ENCODE measurements at regions not wholly inside any gene's neighbourhood (a gene's known extent, or its start where the extent isn't known, plus 50 kb on each side); places are given as distances from the start of the nearest gene placed in this dataset.
"Not testable (repeated sequence)": the region's sequence is repeated elsewhere in the genome, so short reads cannot be mapped to it uniquely, and the experiment has no call there.

DNA sequence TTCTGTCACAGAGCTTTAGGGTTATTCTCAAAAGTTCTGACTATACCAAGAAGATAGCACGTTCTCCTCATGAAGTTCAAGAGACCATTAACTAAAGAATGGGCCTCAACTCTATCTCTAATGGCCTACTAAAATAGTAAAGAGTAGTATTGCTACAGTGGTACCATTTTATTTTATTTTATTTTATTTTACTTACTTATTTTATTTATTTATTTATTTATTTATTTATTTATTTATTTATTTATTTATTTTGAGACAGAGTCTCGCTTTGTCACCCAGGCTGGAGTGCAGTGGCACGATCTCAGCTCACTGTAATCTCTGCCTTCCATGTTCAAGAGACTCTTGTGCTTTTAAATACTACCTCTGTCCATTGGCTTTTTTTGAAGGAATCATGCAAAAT is 52.5 kb upstream of the SCRG1 start:
- H3K9me3 Mint-ChIP-seq; H3K27ac ChIP-seq (ENCODE audit: low read depth, low read length); H3K36me3 Mint-ChIP-seq; H3K4me1 ChIP-seq (ENCODE audit: insufficient read depth, low read length); H3K36me3 ChIP-seq (ENCODE audit: insufficient read depth, low read length); H3K27ac Mint-ChIP-seq; H3K4me3 ChIP-seq (ENCODE audit: low read length); POLR2A ChIA-PET; CTCF ChIA-PET; H3K27me3 Mint-ChIP-seq; DNase-seq; H3K4me3 Mint-ChIP-seq; H3K4me1 Mint-ChIP-seq; H3K9me3 ChIP-seq (ENCODE audit: low read length); H3K27me3 ChIP-seq (ENCODE audit: insufficient read depth, low read length, poor library complexity, severe bottlenecking): not testable (repeated sequence)

DNA sequence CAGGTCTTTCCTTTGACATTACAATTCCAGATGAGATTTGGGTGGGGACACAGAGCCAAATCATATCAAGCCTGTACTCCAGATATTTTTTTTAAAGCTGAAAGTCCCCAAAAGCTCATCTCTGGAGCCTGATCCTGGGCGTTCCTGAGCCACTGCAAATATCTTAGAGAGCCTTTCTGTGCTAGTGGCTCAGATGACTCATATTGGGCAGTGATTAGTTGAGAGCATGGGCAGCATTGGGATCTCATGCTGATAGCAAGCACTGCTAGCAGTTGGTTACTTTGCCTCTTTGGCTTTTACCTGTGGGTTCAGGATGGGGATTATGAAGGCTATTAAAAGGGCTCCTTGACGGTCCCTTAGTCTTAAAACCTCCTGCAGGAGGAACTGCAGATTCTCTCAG is 51.4 kb upstream of the SCRG1 start:
- Mint-ChIP-seq H3K4me3 (no peak overlapping the region), H3K27me3 (peaks cover 0 to 3% of the 10 kb centered on the region in 2 donors), H3K36me3 (peaks cover 0 to 5% (median 3%) of the 10 kb centered on the region in 3 donors), H3K4me1 (no peaks in the 10 kb centered on the region), H3K27ac (no peak overlapping the region), H3K9me3 (no peaks in the 10 kb centered on the region)
- Histone ChIP-seq H3K27ac (ENCODE audit: low read depth, low read length) (no peak overlapping the region), H3K36me3 (ENCODE audit: insufficient read depth, low read length) (no peaks in the 10 kb centered on the region), H3K9me3 (ENCODE audit: low read length) (no peaks in the 10 kb centered on the region), H3K4me1 (ENCODE audit: insufficient read depth, low read length) (no peaks in the 10 kb centered on the region), H3K27me3 (ENCODE audit: insufficient read depth, low read length, poor library complexity, severe bottlenecking) (no peaks in the 10 kb centered on the region), H3K4me3 (ENCODE audit: low read length) (no peak overlapping the region)
- ChIA-PET CTCF (no interaction called here), POLR2A (no interaction called here)
- DNase-seq, result no peak

DNA sequence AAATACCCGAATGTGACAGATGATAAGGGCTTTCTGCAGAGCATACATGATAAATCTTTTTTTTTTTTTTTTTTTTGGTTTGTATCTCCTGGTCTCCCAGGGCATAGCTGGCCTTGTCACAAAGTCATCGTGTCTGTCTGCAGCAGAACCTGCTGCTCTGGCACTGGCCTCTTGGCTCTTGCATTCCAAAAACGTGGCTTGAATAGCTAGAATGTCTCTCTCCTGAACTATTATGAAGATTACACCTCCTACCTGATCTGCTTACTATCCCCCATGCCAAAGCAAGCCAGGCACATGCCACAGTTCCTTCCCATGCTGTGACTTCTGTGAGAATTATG is 50.4 kb upstream of the SCRG1 start:
- peaks cover 0 to 5% (median 3%) of the 10 kb centered on the region in 3 donors for H3K36me3 Mint-ChIP-seq
- H3K9me3 ChIP-seq (ENCODE audit: low read length), result no peaks in the 10 kb centered on the region
- no peaks in the 10 kb centered on the region for H3K27me3 ChIP-seq (ENCODE audit: insufficient read depth, low read length, poor library complexity, severe bottlenecking)
- H3K4me3 Mint-ChIP-seq, result no peak overlapping the region
- no peak for DNase-seq
- no peak overlapping the region for H3K27ac Mint-ChIP-seq
- no peak overlapping the region for H3K27ac ChIP-seq (ENCODE audit: low read depth, low read length)
- POLR2A ChIA-PET, result no interaction called here
- H3K27me3 Mint-ChIP-seq, result peaks cover 0 to 3% of the 10 kb centered on the region in 2 donors
- no peak overlapping the region for H3K4me3 ChIP-seq (ENCODE audit: low read length)
- CTCF ChIA-PET, result no interaction called here
- no peaks in the 10 kb centered on the region for H3K4me1 Mint-ChIP-seq
- no peaks in the 10 kb centered on the region for H3K4me1 ChIP-seq (ENCODE audit: insufficient read depth, low read length)
- H3K9me3 Mint-ChIP-seq, result no peaks in the 10 kb centered on the region
- H3K36me3 ChIP-seq (ENCODE audit: insufficient read depth, low read length), result no peaks in the 10 kb centered on the region

DNA sequence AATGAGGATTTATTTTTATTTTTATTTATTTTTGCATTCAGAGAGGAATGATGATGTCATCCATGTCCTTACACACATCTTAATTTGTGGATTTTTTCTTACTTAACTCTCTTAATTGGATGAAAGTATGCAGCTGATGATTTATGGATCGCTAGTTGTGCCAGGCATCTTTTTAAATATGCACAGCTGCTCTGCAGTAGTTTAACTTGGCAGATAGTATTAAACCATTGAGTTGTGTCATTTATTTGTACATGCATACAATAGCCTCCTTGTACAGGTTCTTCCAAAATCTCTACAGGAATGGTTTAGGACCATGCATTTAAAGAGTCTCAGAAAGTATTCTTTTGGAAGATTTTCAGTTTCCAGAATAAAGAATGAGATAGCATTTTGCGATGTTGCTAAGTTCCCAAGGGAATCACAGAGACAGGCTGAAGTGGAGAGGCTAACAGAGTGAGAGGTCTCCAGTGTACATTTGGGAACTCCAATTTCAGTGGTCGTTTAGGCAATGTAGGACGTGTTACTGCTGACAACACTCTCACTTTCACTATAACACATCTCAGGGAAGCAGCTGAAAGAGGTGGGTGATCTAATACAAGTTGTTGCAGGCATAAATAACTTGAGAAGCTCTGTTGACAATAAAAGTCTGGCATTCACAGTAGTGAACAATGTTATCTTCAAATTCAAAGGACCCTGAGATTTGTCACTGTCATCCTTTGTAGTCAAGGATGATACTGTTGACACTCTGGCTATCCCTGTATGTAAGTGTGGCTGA is 49.9 kb upstream of the SCRG1 start:
- H3K4me1 ChIP-seq (ENCODE audit: insufficient read depth, low read length), result no peaks in the 10 kb centered on the region
- H3K27ac ChIP-seq (ENCODE audit: low read depth, low read length), result no peak overlapping the region
- H3K9me3 Mint-ChIP-seq, result no peaks in the 10 kb centered on the region
- peaks cover 0 to 5% (median 3%) of the 10 kb centered on the region in 3 donors for H3K36me3 Mint-ChIP-seq
- H3K4me3 Mint-ChIP-seq, result no peak overlapping the region
- DNase-seq, result no peak
- H3K27me3 ChIP-seq (ENCODE audit: insufficient read depth, low read length, poor library complexity, severe bottlenecking), result no peaks in the 10 kb centered on the region
- no peak overlapping the region for H3K4me3 ChIP-seq (ENCODE audit: low read length)
- no peaks in the 10 kb centered on the region for H3K9me3 ChIP-seq (ENCODE audit: low read length)
- no peaks in the 10 kb centered on the region for H3K36me3 ChIP-seq (ENCODE audit: insufficient read depth, low read length)
- H3K27ac Mint-ChIP-seq, result no peak overlapping the region
- H3K27me3 Mint-ChIP-seq, result no peaks in the 10 kb centered on the region
- no peaks in the 10 kb centered on the region for H3K4me1 Mint-ChIP-seq
- CTCF ChIA-PET, result no interaction called here
- POLR2A ChIA-PET, result no interaction called here
